Endothelial cell of umbilical vein (primary cell): ENCODE measurements at regions not wholly inside any gene's neighbourhood (a gene's known extent, or its start where the extent isn't known, plus 50 kb on each side); places are given as distances from the start of the nearest gene placed in this dataset.

Experiments
- BruUV-seq: library from RNA; stranded (reverse); fragments of 400-500 nt; replicated peaks from 2 replicates; lab custom pipeline; 2021; lab: Mats Ljungman, UMichigan
- CTCF ChIA-PET: fragments of 300-600, 350-600 bp; sonication (Branson Sonifier 250); formaldehyde crosslinking; loops from one replicate; lab custom pipeline; 2021; ENCODE audit warnings: antibody characterized with exemption, inconsistent platforms; lab: Charles Lee
- POLR2A ChIA-PET: fragments of 300-600, 350-600 bp; sonication (Branson Sonifier 250); formaldehyde crosslinking; loops from one replicate; lab custom pipeline; 2021; ENCODE audit warnings: antibody characterized with exemption, inconsistent platforms; lab: Charles Lee
- DNase-seq: peaks from one replicate; pipeline ENCODE4 v3.0.0-alpha.2; 2011; ENCODE audit warnings: low read depth, low spot score
- FAIRE-seq: peaks from 2 replicates; lab custom pipeline; 2011; peaks lifted over from hg19 to GRCh38; lab: Jason Lieb, UNC
- H2AFZ ChIP-seq: 2 replicates; pipeline ENCODE4 v1.6.0; 2012; ENCODE audit warnings: low read depth, low read length, control low read depth, inconsistent platforms
- H3K27ac ChIP-seq: 2 replicates; pipeline ENCODE4 v1.5.1; 2011; ENCODE audit warnings: low read depth, mild to moderate bottlenecking, control low read depth, low read length, moderate library complexity; ENCODE audit not compliant: insufficient read depth
- H3K27me3 ChIP-seq, 2 experiments: 2 replicates each; pipeline versions ENCODE4 v1.6.0 to v1.6.1; 2011; ENCODE audit warnings: low read length in 2 of 2, mixed read lengths in 1 of 2; ENCODE audit not compliant: control insufficient read depth in 2 of 2, insufficient read depth in 2 of 2
- H3K36me3 ChIP-seq, 2 experiments: 2 replicates in 1 of 2; 3 replicates in 1 of 2; pipeline ENCODE4 v1.5.1; 2011; ENCODE audit warnings: low read length in 2 of 2, mild to moderate bottlenecking in 1 of 2, moderate library complexity in 1 of 2; ENCODE audit not compliant: control insufficient read depth in 2 of 2, insufficient read depth in 2 of 2; ENCODE audit errors: extremely low read depth in 1 of 2
- H3K4me1 ChIP-seq: 3 replicates; pipeline ENCODE4 v1.5.1; 2011; ENCODE audit warnings: mild to moderate bottlenecking, low read length; ENCODE audit not compliant: control insufficient read depth, insufficient read depth; ENCODE audit errors: extremely low read depth
- H3K4me2 ChIP-seq: 2 replicates; pipeline ENCODE4 v1.6.1; 2011; ENCODE audit warnings: low read length, control low read depth, mixed read lengths; ENCODE audit not compliant: insufficient read depth
- H3K4me3 ChIP-seq, 3 experiments: fragments of 200-600 bp in 1 of 3; sonication (generic), shearing (Covaris generic) in 1 of 3; replicated peaks in 1 of 3; 2 replicates each; pipeline ENCODE4 v1.5.1; 2011 to 2016; ENCODE audit warnings: control low read depth in 3 of 3, low read length in 3 of 3, mild to moderate bottlenecking in 2 of 3, inconsistent platforms in 1 of 3, low read depth in 1 of 3, moderate library complexity in 1 of 3; ENCODE audit not compliant: insufficient read depth in 1 of 3
- H3K79me2 ChIP-seq: 2 replicates; pipeline ENCODE4 v1.6.0; 2012; ENCODE audit warnings: low read length, inconsistent platforms; ENCODE audit not compliant: control insufficient read depth, insufficient read depth
- H3K9ac ChIP-seq: replicated peaks from 2 replicates; pipeline ENCODE3; 2011; ENCODE audit warnings: low read length, control low read depth; ENCODE audit not compliant: insufficient read depth; ENCODE audit errors: extremely low read depth
- H3K9me1 ChIP-seq: replicated peaks from 3 replicates; pipeline ENCODE4 v1.6.0; 2011; ENCODE audit warnings: mild to moderate bottlenecking, low read length; ENCODE audit not compliant: control insufficient read depth, insufficient read depth; ENCODE audit errors: extremely low read depth
- H3K9me3 ChIP-seq: replicated peaks from 2 replicates; pipeline ENCODE4 v1.5.1; 2012; ENCODE audit warnings: low read length, inconsistent platforms; ENCODE audit not compliant: control insufficient read depth, insufficient read depth
- H4K20me1 ChIP-seq: replicated peaks from 2 replicates; pipeline ENCODE3; 2011; ENCODE audit warnings: mild to moderate bottlenecking, low read length; ENCODE audit not compliant: control insufficient read depth, insufficient read depth; ENCODE audit errors: extremely low read depth
- CTCF ChIP-seq, 2 donors: IDR thresholded peaks; 1 replicate in 1 of 2; 2 replicates in 1 of 2; pipeline ENCODE4 v1.5.1; 2011; ENCODE audit warnings: low read length in 2 of 2, mild to moderate bottlenecking in 2 of 2, moderate library complexity in 2 of 2, control low read depth in 1 of 2, inconsistent platforms in 1 of 2, low read depth in 1 of 2; ENCODE audit not compliant: insufficient read depth in 1 of 2; ENCODE audit errors: extremely low read depth in 1 of 2
- EZH2 ChIP-seq: IDR thresholded peaks from 2 replicates; pipeline ENCODE4 v1.6.1; 2012; ENCODE audit warnings: borderline replicate concordance, low read depth, mild to moderate bottlenecking, moderate library complexity, low read length, inconsistent platforms; ENCODE audit not compliant: severe bottlenecking
- FOS ChIP-seq: IDR thresholded peaks from 2 replicates; pipeline ENCODE4 v1.6.1; 2011; ENCODE audit warnings: mild to moderate bottlenecking, low read length, moderate library complexity, borderline replicate concordance; ENCODE audit not compliant: insufficient read depth
- GATA2 ChIP-seq: IDR thresholded peaks from 2 replicates; pipeline ENCODE4 v1.7.0; 2011; ENCODE audit warnings: low read depth, mild to moderate bottlenecking, moderate library complexity, mixed read lengths, low read length; ENCODE audit not compliant: insufficient read length, insufficient read depth
- JUN ChIP-seq: IDR thresholded peaks from 2 replicates; pipeline ENCODE4 v1.6.1; 2011; ENCODE audit warnings: borderline replicate concordance, low read depth; ENCODE audit not compliant: insufficient read length, insufficient read depth
- MAX ChIP-seq: IDR thresholded peaks from 2 replicates; pipeline ENCODE4 v1.6.1; 2011; ENCODE audit not compliant: insufficient read depth, insufficient read length
- POLR2A ChIP-seq: IDR thresholded peaks from 2 replicates; pipeline ENCODE4 v1.6.1; 2012; ENCODE audit warnings: low read depth, mild to moderate bottlenecking, control low read depth, low read length
- POLR2AphosphoS5 ChIP-seq: IDR thresholded peaks from 2 replicates; pipeline ENCODE4 v1.6.1; 2012; ENCODE audit warnings: low read depth, mild to moderate bottlenecking, control low read depth, low read length, moderate library complexity; ENCODE audit not compliant: insufficient read depth
- dilution Hi-C: fragments of 300-500 bp; cut with MboI; formaldehyde crosslinking; loops from one replicate; pipeline ENCODE4 v1.15.0; 2019; ENCODE audit warnings: low sequenced_read_pairs; ENCODE audit not compliant: extremely low pct_ligation_motif_present
- intact Hi-C: fragments of 100-400 bp; cut with micrococcal nuclease; formaldehyde crosslinking; loops from one replicate; pipeline ENCODE4 v1.10.0; 2022

GRCh38 chr6:77313595-77313994, 149.7 kb downstream of the HTR1B start:
- Histone ChIP-seq H3K79me2 (no peaks in the 10 kb centered on the region), H3K4me1 (no peaks in the 10 kb centered on the region), H3K4me2 (no peak overlapping the region), H3K9me1 (no peaks in the 10 kb centered on the region), H4K20me1 (no peaks in the 10 kb centered on the region), H3K9ac (no peak overlapping the region), H3K9me3 (no peaks in the 10 kb centered on the region), H3K27ac (no peak overlapping the region), H3K4me3 (no peak overlapping the region), H2AFZ (no peak overlapping the region), H3K27me3 (no peaks in the 10 kb centered on the region), H3K36me3 (no peaks in the 10 kb centered on the region)
- ChIA-PET CTCF (no interaction called here), POLR2A (no interaction called here)
- DNase-seq = no peak
- FAIRE-seq = no peak
- BruUV-seq = no TSS peak
- TF ChIP-seq JUN = no peak
- no peak for TF ChIP-seq GATA2
- no peak for TF ChIP-seq POLR2AphosphoS5
- TF ChIP-seq CTCF (IDR thresholded peaks at IDR 0.05; ENCODE audit: extremely low read depth in 1 of 2, insufficient read depth in 1 of 2, low read depth in 1 of 2, low read length in 2 of 2) = no peak
- no peak for TF ChIP-seq MAX
- no peak for TF ChIP-seq FOS
- intact Hi-C loops (no loop called here), dilution Hi-C loops (no loop called here)

DNA sequence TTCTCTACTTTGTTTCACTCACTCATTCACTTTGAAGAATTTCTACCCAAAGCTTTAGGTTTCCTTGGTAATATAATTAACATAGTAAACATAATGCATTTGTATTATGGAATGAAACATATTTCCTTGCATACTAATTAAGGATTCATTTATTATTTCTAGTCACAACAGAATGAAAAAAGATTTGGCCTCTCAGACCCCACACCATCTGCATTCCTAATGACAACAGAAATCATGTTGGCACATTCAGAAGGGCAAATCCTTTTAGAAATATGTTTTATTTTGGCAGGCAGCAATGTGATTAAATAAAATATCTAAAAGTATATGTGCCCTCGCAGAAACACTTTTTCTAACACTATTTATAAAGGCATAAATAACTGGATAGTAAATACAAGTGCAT, 163.4 kb downstream of the HTR1B start:
- CTCF ChIA-PET = no interaction called here
- intact Hi-C loops = no loop called here

More for the DNA sequence above, 163.4 kb downstream of the HTR1B start:
- DNase-seq (no peak), FAIRE-seq (no peak)
- Histone ChIP-seq H3K9me1 (no peaks in the 10 kb centered on the region), H3K79me2 (no peaks in the 10 kb centered on the region), H2AFZ (no peak overlapping the region), H3K4me3 (no peak overlapping the region), H3K36me3 (no peaks in the 10 kb centered on the region), H3K27me3 (no peaks in the 10 kb centered on the region), H3K27ac (no peak overlapping the region), H3K9me3 (no peaks in the 10 kb centered on the region), H3K4me2 (no peak overlapping the region), H3K9ac (no peak overlapping the region), H3K4me1 (peaks cover 16% of the 10 kb centered on the region), H4K20me1 (no peaks in the 10 kb centered on the region)
- POLR2A ChIA-PET = no interaction called here
- dilution Hi-C loops = no loop called here
- TF ChIP-seq EZH2 = no peak
- no peak for TF ChIP-seq JUN
- no peak for TF ChIP-seq CTCF (IDR thresholded peaks at IDR 0.05; ENCODE audit: extremely low read depth in 1 of 2, insufficient read depth in 1 of 2, low read depth in 1 of 2, low read length in 2 of 2)
- no peak for TF ChIP-seq POLR2A
- no TSS peak for BruUV-seq
